ENCODE measurements at regions not wholly inside any gene's neighbourhood (a gene's known extent, or its start where the extent isn't known, plus 50 kb on each side); places are given as distances from the start of the nearest gene placed in this dataset.

GRCh38 chr3:137694836-137695235 is 69.3 kb upstream of the SOX14 start:
- dilution Hi-C loops (cut with MboI; ENCODE audit: extremely low pct_ligation_motif_present, low sequenced_read_pairs), result no loop called here
- no peaks in the 10 kb centered on the region for H3K36me3 ChIP-seq (ENCODE audit: control insufficient read depth in 2 of 2, extremely low read depth in 1 of 2, insufficient read depth in 2 of 2, low read length in 2 of 2)
- H2AFZ ChIP-seq (ENCODE audit: control insufficient read depth, low read length), result no peak overlapping the region
- H3K9me1 ChIP-seq (ENCODE audit: control insufficient read depth, extremely low read depth, insufficient read depth, low read length), result no peaks in the 10 kb centered on the region
- H3K9ac ChIP-seq (ENCODE audit: control insufficient read depth, extremely low read depth, insufficient read depth, low read length), result no peak overlapping the region
- no peak overlapping the region for H3K4me3 ChIP-seq (ENCODE audit: control insufficient read depth in 2 of 3, extremely low read depth in 1 of 3, insufficient read depth in 2 of 3, low read depth in 1 of 3, low read length in 3 of 3)
- H3K27me3 ChIP-seq (ENCODE audit: control insufficient read depth, extremely low read depth, insufficient read depth, low read length), result no peaks in the 10 kb centered on the region
- no peak overlapping the region for H3K27ac ChIP-seq (ENCODE audit: control insufficient read depth, insufficient read depth, low read length)
- DNase-seq (ENCODE audit: low read depth, low spot score), result no peak
- no peak for TF ChIP-seq CTCF (optimal IDR thresholded peaks at IDR 0.05 in 1 of 3, IDR thresholded peaks at IDR 0.05 in 1 of 3, conservative IDR thresholded peaks at IDR 0.05 in 1 of 3; ENCODE audit: extremely low read depth in 1 of 3, insufficient read depth in 2 of 3, low read length in 3 of 3)
- TF ChIP-seq EZH2 (IDR thresholded peaks at IDR 0.05; ENCODE audit: low read length), result no peak
- H3K9me3 ChIP-seq (ENCODE audit: control insufficient read depth, low read depth, low read length), result no peaks in the 10 kb centered on the region
- no peak overlapping the region for H3K4me2 ChIP-seq (ENCODE audit: control insufficient read depth, extremely low read depth, insufficient read depth, low read depth, low read length)
- H3K79me2 ChIP-seq (ENCODE audit: control insufficient read depth, insufficient read depth, low read length), result no peaks in the 10 kb centered on the region
- no peaks in the 10 kb centered on the region for H4K20me1 ChIP-seq (ENCODE audit: control insufficient read depth, extremely low read depth, insufficient read depth, low read length)
- H3K4me1 ChIP-seq (ENCODE audit: control insufficient read depth, extremely low read depth, insufficient read depth, low read length), result no peaks in the 10 kb centered on the region
- FAIRE-seq, result no peak

GRCh38 chr3:137695351-137695750 is 68.8 kb upstream of the SOX14 start:
- Histone ChIP-seq H3K4me3 (ENCODE audit: control insufficient read depth in 2 of 3, extremely low read depth in 1 of 3, insufficient read depth in 2 of 3, low read depth in 1 of 3, low read length in 3 of 3) (no peak overlapping the region), H4K20me1 (ENCODE audit: control insufficient read depth, extremely low read depth, insufficient read depth, low read length) (no peaks in the 10 kb centered on the region), H3K9ac (ENCODE audit: control insufficient read depth, extremely low read depth, insufficient read depth, low read length) (no peak overlapping the region), H3K4me2 (ENCODE audit: control insufficient read depth, extremely low read depth, insufficient read depth, low read depth, low read length) (no peak overlapping the region), H3K27me3 (ENCODE audit: control insufficient read depth, extremely low read depth, insufficient read depth, low read length) (no peaks in the 10 kb centered on the region), H3K36me3 (ENCODE audit: control insufficient read depth in 2 of 2, extremely low read depth in 1 of 2, insufficient read depth in 2 of 2, low read length in 2 of 2) (no peaks in the 10 kb centered on the region), H3K27ac (ENCODE audit: control insufficient read depth, insufficient read depth, low read length) (no peak overlapping the region), H3K4me1 (ENCODE audit: control insufficient read depth, extremely low read depth, insufficient read depth, low read length) (no peaks in the 10 kb centered on the region), H3K9me1 (ENCODE audit: control insufficient read depth, extremely low read depth, insufficient read depth, low read length) (no peaks in the 10 kb centered on the region), H2AFZ (ENCODE audit: control insufficient read depth, low read length) (no peak overlapping the region), H3K9me3 (ENCODE audit: control insufficient read depth, low read depth, low read length) (no peaks in the 10 kb centered on the region), H3K79me2 (ENCODE audit: control insufficient read depth, insufficient read depth, low read length) (no peaks in the 10 kb centered on the region)
- FAIRE-seq (no peak), DNase-seq (ENCODE audit: low read depth, low spot score) (no peak)
- dilution Hi-C loops (cut with MboI; ENCODE audit: extremely low pct_ligation_motif_present, low sequenced_read_pairs), result no loop called here
- TF ChIP-seq EZH2 (IDR thresholded peaks at IDR 0.05; ENCODE audit: low read length), result no peak
- no peak for TF ChIP-seq CTCF (optimal IDR thresholded peaks at IDR 0.05 in 1 of 3, IDR thresholded peaks at IDR 0.05 in 1 of 3, conservative IDR thresholded peaks at IDR 0.05 in 1 of 3; ENCODE audit: extremely low read depth in 1 of 3, insufficient read depth in 2 of 3, low read length in 3 of 3)
